Neural progenitor cell (in vitro differentiated cells): ENCODE measurements at regions not wholly inside any gene's neighbourhood (a gene's known extent, or its start where the extent isn't known, plus 50 kb on each side); places are given as distances from the start of the nearest gene placed in this dataset.

Source experiments
- DNase-seq: peaks from one replicate; pipeline ENCODE4 v3.0.0-alpha.2; 2016; ENCODE audit warnings: low spot score
- H2AFZ ChIP-seq: fragments of 200-600 bp; sonication (generic); replicated peaks from 2 replicates; pipeline ENCODE4 v1.6.1; 2016; ENCODE audit warnings: antibody characterized with exemption
- H3F3A ChIP-seq: fragments of 200-600 bp; sonication (generic); 2 replicates; pipeline ENCODE4 v1.6.1; 2016; ENCODE audit warnings: antibody characterized with exemption, low read depth
- H3K27ac ChIP-seq: fragments of 200-600 bp; sonication (generic); 2 replicates; pipeline ENCODE4 v1.5.1; 2016; ENCODE audit warnings: mild to moderate bottlenecking
- H3K27me3 ChIP-seq: fragments of 200-600 bp; sonication (generic); 2 replicates; pipeline ENCODE4 v1.6.1; 2016; ENCODE audit warnings: mild to moderate bottlenecking, moderate library complexity
- H3K36me3 ChIP-seq: fragments of 200-600 bp; sonication (generic); 2 replicates; pipeline ENCODE4 v1.5.1; 2016
- H3K4me1 ChIP-seq: fragments of 200-600 bp; sonication (generic); 2 replicates; pipeline ENCODE4 v1.6.1; 2016; ENCODE audit warnings: mixed run types
- H3K4me2 ChIP-seq: fragments of 200-600 bp; sonication (generic); 2 replicates; pipeline ENCODE4 v1.6.1; 2016
- H3K4me3 ChIP-seq: fragments of 200-600 bp; sonication (generic); 2 replicates; pipeline ENCODE4 v1.5.1; 2016
- H3K79me2 ChIP-seq: fragments of 200-600 bp; sonication (generic); 2 replicates; pipeline ENCODE4 v1.6.1; 2016; ENCODE audit warnings: low read depth
- H3K9ac ChIP-seq: fragments of 200-600 bp; sonication (generic); 2 replicates; pipeline ENCODE4 v1.6.1; 2016
- H3K9me3 ChIP-seq: fragments of 200-600 bp; sonication (generic); 2 replicates; pipeline ENCODE4 v1.5.1; 2016; ENCODE audit warnings: low read depth
- H4K20me1 ChIP-seq: fragments of 200-600 bp; sonication (generic); 2 replicates; pipeline ENCODE4 v1.6.1; 2016; ENCODE audit warnings: low read depth
- H3K27ac Mint-ChIP-seq: 3 replicates; pipeline ENCODE4 v1.8.0; 2021; ENCODE audit warnings: mixed read lengths
- H3K27me3 Mint-ChIP-seq: 2 replicates; pipeline ENCODE4 v1.8.0; 2022; ENCODE audit warnings: low read depth, mild to moderate bottlenecking, inconsistent platforms, moderate library complexity, mixed read lengths; ENCODE audit not compliant: insufficient read depth
- H3K36me3 Mint-ChIP-seq: 3 replicates; pipeline ENCODE4 v1.8.0; 2021; ENCODE audit warnings: mixed read lengths
- H3K4me1 Mint-ChIP-seq: 3 replicates; pipeline ENCODE4 v1.8.0; 2021; ENCODE audit warnings: mixed read lengths
- H3K4me3 Mint-ChIP-seq: 3 replicates; pipeline ENCODE4 v1.8.0; 2021; ENCODE audit warnings: mild to moderate bottlenecking, moderate library complexity, mixed read lengths
- H3K9me3 Mint-ChIP-seq: 3 replicates; pipeline ENCODE4 v1.8.0; 2020; ENCODE audit warnings: mixed read lengths
- CTCF ChIP-seq: fragments of 200-600 bp; sonication (generic); IDR thresholded peaks from 2 replicates; pipeline ENCODE4 v1.5.1; 2017; ENCODE audit warnings: antibody characterized with exemption, mild to moderate bottlenecking
- EZH2 ChIP-seq: fragments of 200-600 bp; sonication (generic); IDR thresholded peaks from 2 replicates; pipeline ENCODE4 v1.6.1; 2017; ENCODE audit warnings: antibody characterized with exemption, mild to moderate bottlenecking, moderate library complexity
- EZH2phosphoT487 ChIP-seq: fragments of 200-600 bp; sonication (generic); IDR thresholded peaks from 2 replicates; pipeline ENCODE4 v1.6.1; 2017; ENCODE audit warnings: antibody characterized with exemption

GRCh38 chrX:110421500-110422455, 63.1 kb downstream of the RTL9 start:
- no peak for DNase-seq
- Mint-ChIP-seq H3K9me3 (no peaks in the 10 kb centered on the region), H3K4me3 (no peak overlapping the region), H3K4me1 (peaks cover 46% of the 10 kb centered on the region), H3K36me3 (no peaks in the 10 kb centered on the region), H3K27ac (no peak overlapping the region), H3K27me3 (peaks cover 7% of the 10 kb centered on the region)
- no peaks in the 10 kb centered on the region for H3K79me2 ChIP-seq
- no peak for TF ChIP-seq EZH2phosphoT487
- no peak for TF ChIP-seq CTCF
- TF ChIP-seq EZH2: no peak
- no peaks in the 10 kb centered on the region for H4K20me1 ChIP-seq
- no peak overlapping the region for H3K4me3 ChIP-seq
- no peaks in the 10 kb centered on the region for H3K27me3 ChIP-seq
- no peak overlapping the region for H3K9ac ChIP-seq
- no peak overlapping the region for H2AFZ ChIP-seq
- H3K9me3 ChIP-seq: no peaks in the 10 kb centered on the region
- no peak overlapping the region for H3K4me2 ChIP-seq
- H3K4me1 ChIP-seq: peaks cover 7% of the 10 kb centered on the region
- no peak overlapping the region for H3K27ac ChIP-seq
- no peaks in the 10 kb centered on the region for H3K36me3 ChIP-seq
- H3F3A ChIP-seq: no peaks in the 10 kb centered on the region

GRCh38 chrX:110425222-110426154, 66.8 kb downstream of the RTL9 start:
- Histone ChIP-seq H3K9ac (no peak overlapping the region), H3K4me2 (no peak overlapping the region), H3F3A (no peaks in the 10 kb centered on the region), H3K36me3 (no peaks in the 10 kb centered on the region), H4K20me1 (no peaks in the 10 kb centered on the region), H3K9me3 (no peaks in the 10 kb centered on the region), H2AFZ (no peak overlapping the region), H3K27me3 (no peaks in the 10 kb centered on the region), H3K4me1 (no peaks in the 10 kb centered on the region), H3K4me3 (no peak overlapping the region), H3K79me2 (no peaks in the 10 kb centered on the region), H3K27ac (no peak overlapping the region)
- no peak for DNase-seq
- H3K4me1 Mint-ChIP-seq: peaks cover 26% of the 10 kb centered on the region
- H3K4me3 Mint-ChIP-seq: no peak overlapping the region
- H3K27me3 Mint-ChIP-seq: peaks cover 5% of the 10 kb centered on the region
- TF ChIP-seq EZH2phosphoT487 (no peak), CTCF (no peak), EZH2 (no peak)
- H3K27ac Mint-ChIP-seq: no peak overlapping the region
- no peaks in the 10 kb centered on the region for H3K9me3 Mint-ChIP-seq
- no peaks in the 10 kb centered on the region for H3K36me3 Mint-ChIP-seq

- no peak overlapping the region for H3K4me2 ChIP-seq
- no peaks in the 10 kb centered on the region for H3F3A ChIP-seq
- no peaks in the 10 kb centered on the region for H3K36me3 Mint-ChIP-seq
- H3K9ac ChIP-seq: no peak overlapping the region
- H3K4me3 ChIP-seq: no peak overlapping the region
- peaks cover 3% of the 10 kb centered on the region for H3K27me3 Mint-ChIP-seq
- H4K20me1 ChIP-seq: no peaks in the 10 kb centered on the region
- TF ChIP-seq EZH2: no peak
- TF ChIP-seq EZH2phosphoT487: no peak
- no peak for TF ChIP-seq CTCF
- no peaks in the 10 kb centered on the region for H3K9me3 ChIP-seq
- no peaks in the 10 kb centered on the region for H3K79me2 ChIP-seq
- H3K4me1 ChIP-seq: no peaks in the 10 kb centered on the region
- H3K36me3 ChIP-seq: no peaks in the 10 kb centered on the region
- no peaks in the 10 kb centered on the region for H3K9me3 Mint-ChIP-seq
- H3K27ac Mint-ChIP-seq: no peak overlapping the region
- H2AFZ ChIP-seq: no peak overlapping the region
- H3K27ac ChIP-seq: no peak overlapping the region
- H3K27me3 ChIP-seq: no peaks in the 10 kb centered on the region
- no peak overlapping the region for H3K4me3 Mint-ChIP-seq
- DNase-seq: no peak
- H3K4me1 Mint-ChIP-seq: peaks cover 26% of the 10 kb centered on the region
Observed at GRCh38 chrX:110426155-110426504, 67.5 kb downstream of the RTL9 start.
